ENCODE measurements at regions not wholly inside any gene's neighbourhood (a gene's known extent, or its start where the extent isn't known, plus 50 kb on each side); places are given as distances from the start of the nearest gene placed in this dataset.
A peak's percentile ranks its signal among the peaks of the same experiment; 100 is the strongest.

GRCh38 chr11:129266536-129266935, 74.4 kb upstream of the ARHGAP32 start:
- DNase-seq (ENCODE audit: low read depth), result no peak

GRCh38 chr11:129265125-129265788, 73.1 kb upstream of the ARHGAP32 start:
- peak; percentile 44 for DNase-seq (ENCODE audit: low read depth)

GRCh38 chr11:129264114-129264513, 72.0 kb upstream of the ARHGAP32 start:
- DNase-seq (ENCODE audit: low read depth), result no peak

GRCh38 chr11:129260750-129261149, 68.6 kb upstream of the ARHGAP32 start:
- DNase-seq (ENCODE audit: low read depth), result no peak

GRCh38 chr11:129259931-129260348, 67.8 kb upstream of the ARHGAP32 start:
- DNase-seq (ENCODE audit: low read depth), result peak; percentile 60

- DNase-seq (ENCODE audit: low read depth), result no peak
Observed at GRCh38 chr11:129258205-129258604, 66.1 kb upstream of the ARHGAP32 start.

GRCh38 chr11:129257512-129257911, 65.4 kb upstream of the ARHGAP32 start:
- DNase-seq (ENCODE audit: low read depth), result peak; percentile 50

- no peak for DNase-seq (ENCODE audit: low read depth)
Observed at GRCh38 chr11:129252621-129253020, 60.5 kb upstream of the ARHGAP32 start.

- DNase-seq (ENCODE audit: low read depth), result no peak
Observed at GRCh38 chr11:129251067-129251466, 58.9 kb upstream of the ARHGAP32 start.

- no peak for DNase-seq (ENCODE audit: low read depth)
Observed at GRCh38 chr11:129249923-129250322, 57.8 kb upstream of the ARHGAP32 start.

GRCh38 chr11:129249351-129249750, 57.2 kb upstream of the ARHGAP32 start:
- peak; percentile 63 for DNase-seq (ENCODE audit: low read depth)

- peak; percentile 47 for DNase-seq (ENCODE audit: low read depth)
Observed at GRCh38 chr11:129248618-129249017, 56.5 kb upstream of the ARHGAP32 start.

GRCh38 chr11:129247135-129247534, 55.0 kb upstream of the ARHGAP32 start:
- DNase-seq (ENCODE audit: low read depth), result no peak

GRCh38 chr11:129242855-129243254, 50.7 kb upstream of the ARHGAP32 start:
- DNase-seq (ENCODE audit: low read depth), result no peak
